K562 (cell line): ENCODE measurements at regions not wholly inside any gene's neighbourhood (a gene's known extent, or its start where the extent isn't known, plus 50 kb on each side); places are given as distances from the start of the nearest gene placed in this dataset.

Experiments
- ATAC-seq: fragments of 200-7000 bp; cut with Tn5 transposase; 3 replicates; pipeline ENCODE4 v1.9.1; 2020; ENCODE audit warnings: moderate library complexity
- BruUV-seq: library from RNA; stranded (reverse); fragments of 400-500 nt; replicated peaks from 2 replicates; lab custom pipeline; 2021; lab: Mats Ljungman, UMichigan
- CTCF ChIA-PET: fragments of 300-600 bp; formaldehyde crosslinking; extraction: SDS; loops from one replicate; lab custom pipeline; 2021; ENCODE audit warnings: low intra/inter-chr PET ratio; lab: Yijun Ruan, JAX
- POLR2A ChIA-PET: fragments of 300-600, 350-650 bp; sonication (Branson Sonifier 250); formaldehyde crosslinking; extraction: SDS; loops from one replicate; lab custom pipeline; 2021; ENCODE audit warnings: antibody characterized with exemption, inconsistent platforms; lab: Yijun Ruan, JAX
- DNase-seq, 4 experiments: peaks; one replicate each; pipeline versions ENCODE4 v3.0.0 to v3.0.0-alpha.2; 2011 to 2018; ENCODE audit warnings: low spot score in 3 of 4, mixed read lengths in 3 of 4; ENCODE audit errors: extremely low read depth in 1 of 4
- FAIRE-seq: peaks from 2 replicates; lab custom pipeline; 2011; peaks lifted over from hg19 to GRCh38; lab: Jason Lieb, UNC
- H2AFZ ChIP-seq: 2 replicates; pipeline ENCODE4 v1.6.0; 2011; ENCODE audit warnings: low read depth, low read length, control low read depth, inconsistent platforms
- H3K27ac ChIP-seq: fragments of 200-600 bp; 3 replicates; pipeline ENCODE4 v1.8.0; 2011; ENCODE audit warnings: low read depth, mild to moderate bottlenecking, control low read depth, inconsistent platforms, low read length, moderate library complexity, mixed read lengths; ENCODE audit errors: extremely low read depth
- H3K27me3 ChIP-seq, 2 experiments: fragments of 300-600 bp in 1 of 2; 2 replicates in 1 of 2; 3 replicates in 1 of 2; pipeline versions ENCODE4 v1.6.0 to v1.8.0; 2011; ENCODE audit warnings: inconsistent platforms in 2 of 2, low read length in 2 of 2, mild to moderate bottlenecking in 1 of 2, mixed read lengths in 1 of 2, moderate library complexity in 1 of 2; ENCODE audit not compliant: control insufficient read depth in 2 of 2, insufficient read depth in 2 of 2
- H3K36me3 ChIP-seq: fragments of 300-600 bp; 3 replicates; pipeline ENCODE4 v1.8.0; 2011; ENCODE audit warnings: mild to moderate bottlenecking, low read length, inconsistent platforms; ENCODE audit not compliant: control insufficient read depth, insufficient read depth
- H3K4me1 ChIP-seq, 2 experiments: fragments of 200-600 bp in 1 of 2; replicated peaks in 1 of 2; 2 replicates in 1 of 2; 3 replicates in 1 of 2; pipeline versions ENCODE4 v1.5.1 to v1.8.0; 2011; ENCODE audit warnings: inconsistent platforms in 2 of 2, low read length in 2 of 2, mild to moderate bottlenecking in 1 of 2, mixed read lengths in 1 of 2, moderate library complexity in 1 of 2; ENCODE audit not compliant: control insufficient read depth in 2 of 2, insufficient read depth in 2 of 2
- H3K4me2 ChIP-seq: 2 replicates; pipeline ENCODE4 v1.6.1; 2011; ENCODE audit warnings: low read length, control low read depth, inconsistent platforms, mixed read lengths; ENCODE audit not compliant: insufficient read depth
- H3K4me3 ChIP-seq: fragments of 200-600 bp; sonication (generic), shearing (Covaris generic); 2 replicates; pipeline ENCODE4 v1.5.1; 2016; ENCODE audit warnings: control low read depth, inconsistent platforms
- H3K79me2 ChIP-seq: fragments of 200-600 bp; 3 replicates; pipeline ENCODE4 v1.8.0; 2011; ENCODE audit warnings: low read length, inconsistent platforms; ENCODE audit not compliant: control insufficient read depth, insufficient read depth
- H3K9ac ChIP-seq, 2 experiments: 2 replicates each; pipeline versions ENCODE4 v1.6.0 to v1.6.1; 2011; ENCODE audit warnings: low read depth in 2 of 2, low read length in 2 of 2, control low read depth in 1 of 2, inconsistent platforms in 1 of 2, mild to moderate bottlenecking in 1 of 2, mixed read lengths in 1 of 2; ENCODE audit not compliant: insufficient read depth in 1 of 2
- H3K9me1 ChIP-seq: one replicate; pipeline ENCODE4 v1.6.0; 2011; ENCODE audit warnings: inconsistent platforms, mild to moderate bottlenecking, low read length, moderate library complexity; ENCODE audit not compliant: control insufficient read depth, insufficient read depth
- H3K9me3 ChIP-seq: replicated peaks from 2 replicates; pipeline ENCODE4 v1.5.1; 2011; ENCODE audit warnings: low read depth, low read length, inconsistent platforms; ENCODE audit not compliant: control insufficient read depth, insufficient read depth
- H4K20me1 ChIP-seq: replicated peaks from 2 replicates; pipeline ENCODE4 v1.6.1; 2011; ENCODE audit warnings: low read length, inconsistent platforms, mixed read lengths; ENCODE audit not compliant: control insufficient read depth, insufficient read depth
- CBFB ChIP-seq: sonication (generic); formaldehyde crosslinking; IDR thresholded peaks from 2 replicates; pipeline ENCODE4 v1.4.0; 2020; ENCODE audit warnings: mild to moderate bottlenecking, missing genetic modification reagents
- CEBPG ChIP-seq, 3 experiments: fragments of 200-800 bp in 1 of 3; sonication (Bioruptor generic) in 1 of 3; sonication (generic) in 1 of 3; formaldehyde crosslinking in 1 of 3; IDR thresholded peaks in 2 of 3; conservative IDR thresholded peaks in 1 of 3; 2 replicates each; pipeline versions ENCODE4 v1.6.1 to v1.8.0; 2016 to 2022; ENCODE audit warnings: missing compliant biosample characterization in 2 of 3, missing genetic modification characterization in 2 of 3, mild to moderate bottlenecking in 1 of 3, missing genetic modification reagents in 1 of 3
- GTF3C2 ChIP-seq: IDR thresholded peaks from 3 replicates; pipeline ENCODE4 v1.6.1; 2011; ENCODE audit warnings: borderline replicate concordance, mild to moderate bottlenecking, moderate library complexity; ENCODE audit not compliant: insufficient read length; ENCODE audit errors: extremely low read depth
- HDAC6 ChIP-seq: IDR thresholded peaks from 2 replicates; pipeline ENCODE4 v1.6.1; 2012; ENCODE audit warnings: low read depth, mild to moderate bottlenecking, control low read depth, inconsistent platforms, low read length, moderate library complexity
- L3MBTL2 ChIP-seq: fragments of 450-650 bp; IDR thresholded peaks from 2 replicates; pipeline ENCODE4 v1.6.1; 2016; ENCODE audit warnings: mild to moderate bottlenecking, moderate library complexity
- NR3C1 ChIP-seq: sonication (generic); formaldehyde crosslinking; IDR thresholded peaks from 2 replicates; pipeline ENCODE4 v1.8.1; 2022; ENCODE audit warnings: missing genetic modification reagents
- RFX5 ChIP-seq: IDR thresholded peaks from 2 replicates; pipeline ENCODE4 v1.6.1; 2011; ENCODE audit warnings: low read depth, mild to moderate bottlenecking, improper control_type of control experiment, low read length
- SIN3A ChIP-seq, 2 experiments: fragments of 150-350 bp in 1 of 2; IDR thresholded peaks; 2 replicates each; pipeline ENCODE4 v1.6.1; 2011 to 2016; ENCODE audit warnings: borderline replicate concordance in 2 of 2, low read depth in 2 of 2, low read length in 2 of 2, mild to moderate bottlenecking in 2 of 2, moderate library complexity in 2 of 2; ENCODE audit not compliant: control insufficient read depth in 1 of 2
- SRSF9 ChIP-seq: fragments of 200-400 bp; formaldehyde crosslinking; IDR thresholded peaks from 2 replicates; pipeline ENCODE4 v1.6.1; 2017; ENCODE audit warnings: low read depth, low read length, borderline replicate concordance
- TARDBP ChIP-seq: fragments of 450-650 bp; IDR thresholded peaks from 2 replicates; pipeline ENCODE4 v1.6.1; 2016
- TCFL5 ChIP-seq: fragments of 250-450 bp; sonication (Bioruptor Pico); conservative IDR thresholded peaks from 2 replicates; pipeline ENCODE4 v1.6.1; 2021; ENCODE audit warnings: mild to moderate bottlenecking, moderate library complexity, matching md5 sums
- TGIF2 ChIP-seq: sonication (generic); formaldehyde crosslinking; IDR thresholded peaks from 2 replicates; pipeline ENCODE4 v1.8.1; 2022; ENCODE audit warnings: mild to moderate bottlenecking, missing genetic modification reagents, moderate library complexity
- ZBTB26 ChIP-seq: fragments of 450-650 bp; formaldehyde crosslinking; IDR thresholded peaks from 2 replicates; pipeline ENCODE4 v1.4.0; 2022; ENCODE audit warnings: missing genetic modification characterization
- ZBTB8A ChIP-seq: fragments of 450-650 bp; IDR thresholded peaks from 2 replicates; pipeline ENCODE4 v1.6.1; 2018; ENCODE audit warnings: mild to moderate bottlenecking, moderate library complexity; ENCODE audit not compliant: partially characterized antibody
- ZNF507 ChIP-seq: conservative IDR thresholded peaks from 2 replicates; pipeline ENCODE4 v1.6.1; 2017; ENCODE audit warnings: missing genetic modification characterization, missing compliant biosample characterization
- WGBS: fragments of 100-300 bp; shearing (Covaris generic); methylation state at CpG from one replicate; pipeline ENCODE4 v1.1.6; 2016; ENCODE audit warnings: low coverage, mixed read lengths; ENCODE audit not compliant: insufficient coverage; ENCODE audit errors: missing lambda C conversion rate; 5-methylcytosine and 5-hydroxymethylcytosine counted together
- in situ Hi-C: fragments of 300-500 bp; cut with MboI; formaldehyde crosslinking; loops from 4 replicates; pipeline ENCODE4 v1.15.0; 2018; ENCODE audit warnings: inconsistent platforms, mixed read lengths
- intact Hi-C: fragments of 100-400 bp; cut with micrococcal nuclease; formaldehyde crosslinking; loops from 2 replicates; pipeline ENCODE4 v1.14.2; 2022
- TF ChIP-seq, protein P1 (sequence below): fragments of 150-350 bp; conservative IDR thresholded peaks from 2 replicates; pipeline ENCODE4 v1.6.1; 2014; ENCODE audit warnings: low read length

DNA sequence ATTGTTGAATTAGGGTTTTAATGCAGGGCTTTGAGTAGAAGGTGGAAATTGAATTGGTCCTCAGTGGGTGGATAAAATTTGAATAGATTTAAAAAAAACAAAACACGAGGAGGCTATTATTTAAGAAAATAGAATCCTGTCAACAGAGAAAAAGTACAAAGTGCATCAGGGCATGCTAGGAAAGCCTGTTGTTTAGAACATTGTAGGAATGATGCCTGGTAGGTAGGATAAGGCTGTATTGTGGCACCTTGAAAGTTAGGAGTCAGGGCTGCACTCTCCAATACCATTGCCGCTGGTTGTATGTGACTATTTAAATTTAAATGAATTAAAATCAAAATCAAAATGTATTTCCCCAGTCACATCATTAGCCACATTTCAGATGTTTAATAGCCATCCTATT, 363.9 kb downstream of the UTRN start:
- Histone ChIP-seq H3K27ac (no peak overlapping the region), H2AFZ (no peak overlapping the region), H3K9ac (no peak overlapping the region), H3K4me3 (no peak overlapping the region), H3K9me1 (no peaks in the 10 kb centered on the region), H4K20me1 (no peaks in the 10 kb centered on the region), H3K9me3 (no peaks in the 10 kb centered on the region)
- intact Hi-C loops: loop anchor here (5.0 kb wide), 1 partner anchor 283 kb away; no protein-coding TSS in a partner anchor
- WGBS: 18% methylated on average over 2 of the region's 2 CpGs
- TF ChIP-seq RFX5 (no peak), TARDBP (no peak), TGIF2 (CRISPR knock-in tag) (no peak), CBFB (no peak), CEBPG (CRISPR knock-in tag; IDR thresholded peaks at IDR 0.05) (no peak), CEBPG (tag; conservative IDR thresholded peaks at IDR 0.05 in 1 of 2, IDR thresholded peaks at IDR 0.05 in 1 of 2) (no peak), SRSF9 (no peak), ZBTB8A (no peak), ZBTB26 (CRISPR knock-in tag) (no peak), L3MBTL2 (no peak), HDAC6 (no peak), TCFL5 (no peak), GTF3C2 (no peak), ZNF507 (tag) (no peak), NR3C1 (no peak), SIN3A (IDR thresholded peaks at IDR 0.05; ENCODE audit: borderline replicate concordance in 2 of 2, control insufficient read depth in 1 of 2, low read depth in 2 of 2, low read length in 2 of 2) (no peak)
- TF ChIP-seq, protein P1, sequence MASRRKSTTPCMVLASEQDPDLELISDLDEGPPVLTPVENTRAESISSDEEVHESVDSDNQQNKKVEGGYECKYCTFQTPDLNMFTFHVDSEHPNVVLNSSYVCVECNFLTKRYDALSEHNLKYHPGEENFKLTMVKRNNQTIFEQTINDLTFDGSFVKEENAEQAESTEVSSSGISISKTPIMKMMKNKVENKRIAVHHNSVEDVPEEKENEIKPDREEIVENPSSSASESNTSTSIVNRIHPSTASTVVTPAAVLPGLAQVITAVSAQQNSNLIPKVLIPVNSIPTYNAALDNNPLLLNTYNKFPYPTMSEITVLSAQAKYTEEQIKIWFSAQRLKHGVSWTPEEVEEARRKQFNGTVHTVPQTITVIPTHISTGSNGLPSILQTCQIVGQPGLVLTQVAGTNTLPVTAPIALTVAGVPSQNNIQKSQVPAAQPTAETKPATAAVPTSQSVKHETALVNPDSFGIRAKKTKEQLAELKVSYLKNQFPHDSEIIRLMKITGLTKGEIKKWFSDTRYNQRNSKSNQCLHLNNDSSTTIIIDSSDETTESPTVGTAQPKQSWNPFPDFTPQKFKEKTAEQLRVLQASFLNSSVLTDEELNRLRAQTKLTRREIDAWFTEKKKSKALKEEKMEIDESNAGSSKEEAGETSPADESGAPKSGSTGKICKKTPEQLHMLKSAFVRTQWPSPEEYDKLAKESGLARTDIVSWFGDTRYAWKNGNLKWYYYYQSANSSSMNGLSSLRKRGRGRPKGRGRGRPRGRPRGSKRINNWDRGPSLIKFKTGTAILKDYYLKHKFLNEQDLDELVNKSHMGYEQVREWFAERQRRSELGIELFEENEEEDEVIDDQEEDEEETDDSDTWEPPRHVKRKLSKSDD: no peak
- TF ChIP-seq, all 486 proteins: peak for 0
- Histone ChIP-seq H3K4me1 (no peaks in the 10 kb centered on the region), H3K4me2 (no peak overlapping the region), H3K27me3 (no peaks in the 10 kb centered on the region), H3K79me2 (no peaks in the 10 kb centered on the region), H3K36me3 (no peaks in the 10 kb centered on the region)
- POLR2A ChIA-PET: no interaction called here
- no peak for DNase-seq
- no TSS peak for BruUV-seq
- CTCF ChIA-PET: no interaction called here
- no peak for FAIRE-seq
- no peak for ATAC-seq
- in situ Hi-C loops: no loop called here
